HG03039 (cell line): ENCODE measurements at regions not wholly inside any gene's neighbourhood (a gene's known extent, or its start where the extent isn't known, plus 50 kb on each side); places are given as distances from the start of the nearest gene placed in this dataset.

Experiments
- ATAC-seq: cut with Tn5 transposase; IDR thresholded peaks from one replicate; pipeline ENCODE4 v1.9.1; 2021; ENCODE audit warnings: mild to moderate bottlenecking, moderate library complexity; ENCODE audit not compliant: unreplicated experiment

- no peak for ATAC-seq
Observed at GRCh38 chr11:127627629-127628457, 627.3 kb upstream of the KIRREL3 start.

GRCh38 chr11:127627204-127627603, 626.6 kb upstream of the KIRREL3 start:
- ATAC-seq, result no peak

GRCh38 chr11:127625402-127625801, 624.8 kb upstream of the KIRREL3 start:
- ATAC-seq, result no peak

GRCh38 chr11:127624306-127624856, 623.8 kb upstream of the KIRREL3 start:
- ATAC-seq, result no peak

- no peak for ATAC-seq
Observed at GRCh38 chr11:127622686-127623085, 622.1 kb upstream of the KIRREL3 start.

GRCh38 chr11:127620671-127621070, 620.1 kb upstream of the KIRREL3 start:
- no peak for ATAC-seq

GRCh38 chr11:127619946-127620345, 619.4 kb upstream of the KIRREL3 start:
- ATAC-seq, result no peak

GRCh38 chr11:127618721-127619120, 618.2 kb upstream of the KIRREL3 start:
- ATAC-seq, result no peak

- ATAC-seq, result no peak
Observed at GRCh38 chr11:127616158-127616557, 615.6 kb upstream of the KIRREL3 start.

GRCh38 chr11:127612607-127613006, 612.0 kb upstream of the KIRREL3 start:
- no peak for ATAC-seq

- ATAC-seq, result no peak
Observed at GRCh38 chr11:127609025-127609773, 608.6 kb upstream of the KIRREL3 start.

- ATAC-seq, result no peak
Observed at GRCh38 chr11:127607487-127608085, 607.0 kb upstream of the KIRREL3 start.

GRCh38 chr11:127601578-127601977, 601.0 kb upstream of the KIRREL3 start:
- ATAC-seq, result no peak

GRCh38 chr11:127600674-127601073, 600.1 kb upstream of the KIRREL3 start:
- no peak for ATAC-seq

- ATAC-seq, result no peak
Observed at GRCh38 chr11:127598476-127598875, 597.9 kb upstream of the KIRREL3 start.

- no peak for ATAC-seq
Observed at GRCh38 chr11:127596433-127596832, 595.9 kb upstream of the KIRREL3 start.

- no peak for ATAC-seq
Observed at GRCh38 chr11:127592371-127592770, 591.8 kb upstream of the KIRREL3 start.

- ATAC-seq, result no peak
Observed at GRCh38 chr11:127590314-127590713, 589.7 kb upstream of the KIRREL3 start.

GRCh38 chr11:127588431-127588830, 587.9 kb upstream of the KIRREL3 start:
- no peak for ATAC-seq

- ATAC-seq, result no peak
Observed at GRCh38 chr11:127587511-127587910, 586.9 kb upstream of the KIRREL3 start.

GRCh38 chr11:127576210-127576609, 575.6 kb upstream of the KIRREL3 start:
- no peak for ATAC-seq
